Hippocampal formation (tissue), 2 donors: ENCODE measurements at regions not wholly inside any gene's neighbourhood (a gene's known extent, or its start where the extent isn't known, plus 50 kb on each side); places are given as distances from the start of the nearest gene placed in this dataset.

ENCODE experiments used
- DNase-seq, 2 donors: peaks; one replicate each; lab custom pipeline; 2025; lab: John Stamatoyannopoulos, UW

DNA sequence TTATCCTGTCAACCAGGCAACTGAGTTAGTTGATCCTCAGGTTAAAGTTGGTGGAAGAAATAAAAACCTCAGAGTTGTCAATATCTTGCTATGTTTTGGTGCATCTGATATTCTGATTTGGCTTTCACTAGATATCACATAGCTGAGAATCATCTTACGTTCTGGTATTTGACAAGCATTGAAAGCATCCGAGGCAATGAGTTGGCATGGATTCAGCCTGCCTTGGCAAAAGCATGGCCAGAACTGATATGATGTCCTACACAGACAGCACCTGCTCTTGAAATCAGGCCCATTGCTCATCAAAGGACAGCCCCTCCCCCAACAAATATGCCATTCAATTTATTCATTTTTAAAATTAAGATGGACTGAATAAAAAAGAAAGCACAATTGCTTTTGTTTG is 320.7 kb upstream of the ATP2B1 start:
- no peak for DNase-seq

DNA sequence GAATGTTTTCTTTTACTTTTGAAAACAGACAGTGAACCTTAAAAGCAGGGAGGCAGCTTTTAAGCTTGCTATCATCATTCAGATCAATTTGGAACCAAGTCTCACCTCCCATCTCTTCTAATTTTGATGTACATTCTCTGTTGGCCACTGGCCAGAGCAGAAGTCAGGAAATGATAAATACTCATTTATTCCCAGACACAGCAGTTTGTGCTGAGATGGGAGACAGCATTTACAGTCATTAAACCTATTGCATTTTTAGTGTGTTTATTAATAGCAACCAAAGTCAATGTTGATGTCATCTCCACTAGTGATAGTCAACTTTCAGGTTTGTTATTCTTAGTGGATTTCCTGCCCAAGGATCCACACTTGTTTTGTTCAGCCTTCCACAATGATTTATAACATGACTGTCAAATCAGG is 320.0 kb upstream of the ATP2B1 start:
- DNase-seq: no peak

DNA sequence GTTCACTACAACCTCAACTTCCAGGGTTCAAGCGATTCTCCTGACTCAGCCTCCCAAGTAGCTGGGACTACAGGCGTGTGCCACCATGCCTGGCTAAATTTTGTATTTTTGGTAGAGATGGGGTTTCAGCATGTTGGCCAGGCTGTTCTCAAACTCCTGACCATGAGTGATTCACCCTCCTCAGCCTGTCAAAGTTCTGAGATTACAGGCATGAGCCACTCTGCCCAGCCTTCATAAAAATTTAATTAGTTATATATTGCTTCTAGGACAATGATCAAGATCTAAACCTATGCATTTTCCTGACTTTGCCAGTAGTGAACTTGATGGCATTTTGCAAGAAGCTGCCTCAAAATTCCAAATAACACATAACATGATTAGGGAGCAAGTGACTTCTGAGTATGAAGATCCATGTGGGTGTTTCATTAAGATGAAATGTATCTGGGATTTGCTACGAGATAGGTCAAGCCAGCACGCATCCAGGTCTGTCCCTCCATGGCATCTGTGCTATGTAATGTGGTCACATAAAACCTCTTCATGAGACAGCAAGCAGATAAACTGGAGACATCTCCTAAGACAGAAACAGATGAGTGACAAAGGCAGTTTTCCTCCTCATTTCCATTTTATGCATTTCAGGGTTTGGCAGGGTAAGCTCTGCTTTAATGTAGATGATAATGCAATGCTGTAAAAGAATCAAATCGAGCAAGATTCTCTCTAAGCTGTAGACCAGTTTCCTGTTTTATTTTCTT is 319.4 kb upstream of the ATP2B1 start:
- DNase-seq: no peak

DNA sequence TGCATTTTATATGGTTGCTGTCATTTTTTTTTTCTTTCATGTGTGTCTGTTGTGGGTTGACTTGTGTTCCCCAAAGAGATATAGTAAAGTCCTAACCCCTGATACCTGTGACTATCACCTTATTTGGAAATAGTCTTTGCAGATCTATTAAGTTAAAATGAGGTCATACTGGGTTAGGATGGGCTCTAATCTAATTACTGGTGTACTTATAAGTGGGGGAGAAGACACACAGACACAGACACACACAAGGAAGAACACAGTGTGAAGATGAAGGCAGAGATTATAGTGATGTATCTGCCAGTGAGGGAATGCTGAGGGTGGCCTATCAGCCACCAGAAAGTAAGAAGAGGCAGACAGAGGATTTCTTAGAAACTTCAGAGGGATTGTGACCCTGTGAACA is 318.4 kb upstream of the ATP2B1 start:
- no peak for DNase-seq

DNA sequence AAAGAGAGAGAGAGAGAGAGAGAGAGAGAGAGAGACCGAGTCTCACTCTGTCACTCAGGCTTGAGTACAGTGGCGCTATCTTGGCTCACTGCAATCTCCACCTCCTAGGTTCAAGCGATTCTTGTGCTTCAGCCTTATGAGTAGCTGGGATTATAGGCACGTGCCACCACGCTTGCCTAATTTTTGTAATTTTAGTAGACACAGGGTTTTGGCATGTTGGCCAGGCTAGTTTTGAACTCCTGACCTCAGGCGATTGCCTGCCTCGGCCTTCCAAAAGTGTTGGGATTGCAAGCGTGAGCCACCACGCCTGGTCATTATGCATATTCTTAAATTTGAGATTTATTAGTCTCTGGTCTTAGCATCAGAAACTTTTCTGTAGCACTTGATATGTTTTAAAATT is 317.9 kb upstream of the ATP2B1 start:
- no peak for DNase-seq

DNA sequence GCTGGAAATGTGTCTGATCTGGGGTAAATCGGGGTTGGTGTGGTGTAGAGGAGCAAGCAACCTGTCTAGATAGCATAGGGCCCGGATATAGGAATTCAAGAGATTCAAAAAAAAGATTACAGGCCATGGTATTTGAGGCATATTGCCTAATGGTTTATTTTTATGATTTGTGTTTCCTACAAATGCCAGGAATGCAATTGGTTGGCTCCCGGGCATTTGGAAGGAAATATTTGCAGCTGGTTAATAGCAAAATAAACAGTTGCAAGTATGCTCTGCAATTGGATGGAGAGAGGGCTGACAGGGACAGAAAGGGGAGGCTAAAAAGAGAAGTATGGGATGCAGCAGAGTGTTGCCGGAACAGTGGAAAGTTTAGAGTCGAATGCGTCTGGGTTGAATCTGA is 315.6 kb upstream of the ATP2B1 start:
- no peak for DNase-seq

DNA sequence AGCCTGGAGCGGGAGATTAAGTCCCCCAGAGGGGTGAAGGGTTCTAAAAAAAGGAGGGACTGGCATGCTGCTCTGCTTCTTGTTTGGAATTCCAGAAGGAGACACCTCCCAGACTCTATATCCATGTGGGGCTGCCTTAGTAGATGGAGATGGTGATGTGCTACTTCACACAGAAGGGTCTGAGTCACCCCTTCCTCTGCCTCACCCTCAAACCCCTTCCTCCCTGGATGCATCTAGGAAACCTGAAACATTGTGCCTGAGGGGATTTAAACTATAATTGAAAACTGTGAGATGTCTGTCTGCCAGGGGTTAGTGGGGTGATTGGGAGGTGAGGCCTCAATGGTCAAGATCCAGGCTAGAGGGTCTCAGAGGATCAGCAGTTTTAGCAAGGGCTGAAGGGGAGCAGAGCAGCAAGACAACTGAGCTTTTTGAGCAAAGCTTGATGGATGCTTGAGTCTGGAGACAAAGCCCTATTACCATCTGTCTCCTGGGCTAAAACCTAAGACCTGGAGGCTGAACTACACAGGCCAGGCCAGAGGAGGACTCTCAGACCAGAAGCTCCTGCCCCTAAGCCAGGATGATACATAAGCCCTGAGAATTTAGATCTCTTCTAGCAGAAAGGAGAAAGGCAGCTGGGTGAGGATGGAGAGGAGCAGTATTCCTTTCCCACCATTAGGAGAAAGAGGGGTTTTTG is 314.7 kb upstream of the ATP2B1 start:
- no peak for DNase-seq

DNA sequence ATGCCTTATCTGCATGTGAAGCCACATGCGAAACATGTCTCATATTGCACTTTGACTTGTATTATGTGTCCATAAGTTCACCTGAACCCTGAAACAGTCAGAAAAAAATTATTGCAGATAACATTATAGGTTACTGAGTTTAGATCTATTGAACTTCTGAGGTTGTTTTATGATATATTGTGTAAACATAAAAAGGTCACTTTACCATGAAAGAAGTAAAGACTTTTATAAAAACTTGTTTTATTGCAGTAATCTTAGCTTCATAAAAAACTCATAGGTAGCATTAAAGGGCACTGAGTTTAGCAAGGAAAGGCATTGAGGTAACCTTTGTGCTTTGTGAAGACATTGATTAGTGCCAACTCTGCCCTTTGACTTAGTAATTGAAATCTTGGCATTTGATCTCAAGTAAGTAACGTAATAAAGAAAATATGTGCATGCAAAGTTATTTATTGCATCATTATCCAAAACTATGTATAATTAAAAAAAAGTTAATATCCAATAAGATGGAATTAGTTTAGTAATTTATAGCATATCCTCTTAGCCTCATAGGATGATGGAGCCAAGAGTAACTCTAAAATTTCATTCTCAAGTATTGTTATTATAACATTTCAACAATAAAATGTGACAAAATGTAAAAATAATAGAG is 313.3 kb upstream of the ATP2B1 start:
- no peak for DNase-seq

DNA sequence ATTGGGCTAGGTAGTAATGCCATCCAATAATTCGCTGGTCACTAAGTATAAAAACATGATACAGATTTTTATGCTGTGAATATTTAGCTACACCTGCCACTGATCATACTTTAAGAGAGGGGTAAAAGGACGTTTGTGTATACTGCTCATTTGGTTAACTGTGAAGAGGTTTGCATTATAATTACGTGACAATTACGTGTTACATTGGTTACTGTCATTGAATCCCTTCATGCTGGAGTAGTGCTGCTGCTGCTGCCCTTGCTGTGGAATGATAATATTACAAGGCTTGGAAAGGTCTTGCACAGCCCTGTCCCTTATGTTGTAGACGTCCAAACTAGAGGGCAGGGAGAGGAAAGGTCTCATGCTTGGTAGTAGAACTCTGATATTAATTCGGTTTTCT is 312.2 kb upstream of the ATP2B1 start:
- no peak for DNase-seq

DNA sequence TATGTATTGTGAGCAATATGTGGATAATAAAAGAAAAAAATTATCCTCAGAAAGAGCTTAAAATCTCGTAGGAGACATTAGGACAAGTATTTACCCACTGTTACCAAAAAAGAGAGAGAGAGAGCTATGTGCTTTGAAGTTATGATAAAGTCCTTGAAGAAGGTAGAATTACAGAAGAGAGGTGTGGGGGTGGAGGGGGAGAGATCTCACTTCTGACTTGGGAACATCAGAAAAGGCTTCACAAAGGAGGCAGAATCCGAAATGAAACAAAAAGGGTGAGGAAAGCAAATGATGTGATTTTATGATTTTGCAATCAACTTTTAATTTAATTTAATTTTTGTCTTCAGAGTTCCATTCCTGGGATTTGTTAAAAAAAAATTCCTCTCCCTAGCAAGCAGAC is 311.8 kb upstream of the ATP2B1 start:
- no peak for DNase-seq

DNA sequence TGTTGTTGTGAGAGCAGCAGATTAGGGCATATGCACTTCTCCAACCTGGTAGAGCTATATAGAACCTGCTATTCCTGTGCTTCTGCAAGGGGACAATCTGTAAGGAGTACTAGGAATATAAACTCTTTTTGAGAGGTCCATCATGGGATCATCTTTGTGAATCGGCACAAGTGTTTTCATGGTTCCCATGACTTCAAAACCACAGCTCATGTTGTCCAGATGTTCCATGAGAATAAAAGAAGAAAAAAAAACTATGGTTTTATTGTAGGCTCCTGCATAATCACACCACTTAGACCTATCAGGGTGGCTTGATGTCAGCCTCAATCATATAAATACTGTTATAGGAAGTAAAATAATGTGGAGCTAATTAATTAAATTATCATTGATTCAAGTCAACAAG is 311.4 kb upstream of the ATP2B1 start:
- DNase-seq: no peak

DNA sequence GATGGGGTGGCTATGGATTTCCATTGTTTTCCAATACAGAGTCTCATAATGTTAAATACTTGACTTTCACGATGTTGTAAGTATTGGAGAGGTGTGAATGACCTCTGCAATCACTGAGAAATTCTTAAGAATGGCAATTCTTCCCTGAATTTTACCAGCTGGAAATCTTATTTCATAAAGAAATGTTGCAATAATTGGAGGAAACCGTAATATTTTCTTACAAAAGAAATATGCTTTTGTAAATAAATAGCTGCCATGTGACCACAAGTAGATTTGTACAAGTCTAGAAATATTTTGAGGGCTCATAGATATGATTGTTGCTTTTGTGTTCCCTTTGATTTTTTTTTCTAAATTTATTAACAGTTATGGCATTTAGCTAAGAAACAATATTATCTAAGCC is 308.7 kb upstream of the ATP2B1 start:
- DNase-seq: no peak

DNA sequence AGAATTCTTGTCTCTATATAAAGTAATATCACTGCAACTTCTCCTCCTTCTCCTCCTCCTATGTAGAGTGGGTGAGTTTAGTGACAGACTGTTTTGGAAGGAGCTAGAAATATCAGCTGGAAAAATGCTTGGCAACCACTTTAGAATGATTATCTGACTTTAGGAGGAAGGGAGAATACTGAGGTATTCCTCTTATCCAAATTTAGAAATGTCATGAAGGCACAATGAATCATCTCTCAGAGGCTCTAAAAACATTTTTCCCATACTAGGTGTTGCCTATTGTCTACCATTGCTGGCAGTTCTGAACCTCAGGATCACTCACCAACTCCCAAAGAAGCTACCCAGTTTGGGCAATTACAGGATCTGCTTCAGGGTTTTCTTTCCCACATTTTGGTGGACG is 306.6 kb upstream of the ATP2B1 start:
- no peak for DNase-seq

DNA sequence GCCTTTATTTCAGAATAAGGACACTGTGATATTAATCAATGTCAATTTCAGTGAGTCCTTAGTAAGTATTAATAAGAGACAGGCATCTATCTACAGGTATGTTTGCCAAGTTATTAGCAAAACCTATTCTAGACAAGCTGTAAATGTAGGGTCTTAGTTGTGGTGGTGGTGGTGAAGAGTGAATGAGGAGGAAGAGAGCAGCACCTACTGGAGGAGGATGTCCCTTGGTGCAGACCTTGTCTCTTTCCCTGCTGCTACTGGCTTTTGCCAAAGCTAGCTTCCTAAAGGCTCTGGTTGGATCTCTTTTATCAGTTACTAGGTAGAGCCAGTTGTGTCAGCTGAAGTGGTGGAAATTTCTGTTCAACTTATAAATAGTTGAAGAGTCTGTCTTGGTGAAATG is 304.8 kb upstream of the ATP2B1 start:
- DNase-seq: no peak

DNA sequence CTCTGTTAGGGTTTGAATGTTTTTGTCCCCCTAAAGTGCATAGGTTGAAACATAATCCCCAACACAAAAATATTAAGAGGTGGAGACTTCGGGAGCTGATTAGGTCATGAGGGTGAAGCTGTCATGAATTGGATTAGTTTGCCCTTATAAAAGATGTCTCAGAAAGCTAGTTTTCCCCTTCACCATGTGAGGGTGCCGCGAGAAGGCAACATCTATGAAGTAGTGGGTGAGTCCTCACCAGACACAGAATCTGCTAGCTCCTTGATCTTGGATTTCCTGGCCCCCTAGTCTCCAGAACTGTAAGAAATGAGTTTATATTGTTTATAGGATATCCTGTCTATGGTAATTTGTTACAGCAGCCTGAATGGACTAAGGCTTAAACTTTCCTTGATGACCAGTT is 301.5 kb upstream of the ATP2B1 start:
- no peak for DNase-seq

DNA sequence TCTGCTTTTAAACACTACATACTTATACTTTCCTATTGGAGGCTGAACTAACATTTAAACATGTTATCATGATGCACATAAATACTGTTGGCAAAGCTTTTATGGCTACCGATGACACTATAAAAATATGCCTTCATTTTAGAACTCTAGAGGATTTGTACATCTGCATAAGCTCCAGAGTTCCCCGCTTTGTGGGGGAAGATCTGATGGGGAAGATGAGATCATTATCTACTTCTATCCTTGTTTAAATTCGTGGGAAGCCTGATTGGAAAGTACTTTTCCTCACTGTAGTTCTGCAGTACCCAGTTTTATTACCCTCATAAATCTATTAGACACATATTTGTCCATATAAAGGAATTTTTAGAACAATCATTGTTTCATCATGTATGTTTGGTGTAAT is 299.6 kb upstream of the ATP2B1 start:
- no peak for DNase-seq

DNA sequence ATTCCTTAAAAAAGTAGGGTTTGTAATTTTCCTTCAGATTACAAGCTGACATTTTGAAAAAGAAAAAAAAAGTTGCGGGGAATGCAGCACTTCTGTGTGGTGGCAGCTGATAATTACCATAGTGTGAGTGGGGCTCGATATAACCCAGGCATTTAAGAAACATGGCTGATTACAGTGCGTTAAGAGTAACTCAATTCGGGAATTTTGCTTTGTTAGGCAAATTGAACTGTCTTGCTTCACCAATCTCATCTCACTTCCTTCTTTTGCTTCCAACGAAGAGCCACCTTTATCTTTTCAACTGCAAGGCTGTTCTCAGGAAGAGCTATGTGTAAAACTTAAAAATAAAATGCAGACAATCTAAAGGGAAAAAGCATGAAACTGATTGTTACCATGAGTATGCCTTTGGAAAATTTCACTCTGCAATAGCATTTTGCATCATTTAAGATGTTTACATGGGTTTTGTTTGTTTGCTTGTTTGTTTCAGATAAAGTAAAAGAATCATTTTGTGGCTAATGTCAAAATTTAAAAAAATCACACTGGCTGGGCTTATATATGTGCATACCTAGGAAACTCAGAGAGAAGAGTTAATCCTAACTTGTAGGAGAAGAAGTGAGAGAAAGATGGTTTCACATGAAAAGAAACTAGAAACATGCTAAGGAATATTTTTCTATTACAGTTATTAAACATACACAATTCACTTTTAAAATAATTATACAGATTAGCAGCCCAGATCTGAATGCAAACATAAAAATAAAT is 295.9 kb upstream of the ATP2B1 start:
- DNase-seq: no peak

DNA sequence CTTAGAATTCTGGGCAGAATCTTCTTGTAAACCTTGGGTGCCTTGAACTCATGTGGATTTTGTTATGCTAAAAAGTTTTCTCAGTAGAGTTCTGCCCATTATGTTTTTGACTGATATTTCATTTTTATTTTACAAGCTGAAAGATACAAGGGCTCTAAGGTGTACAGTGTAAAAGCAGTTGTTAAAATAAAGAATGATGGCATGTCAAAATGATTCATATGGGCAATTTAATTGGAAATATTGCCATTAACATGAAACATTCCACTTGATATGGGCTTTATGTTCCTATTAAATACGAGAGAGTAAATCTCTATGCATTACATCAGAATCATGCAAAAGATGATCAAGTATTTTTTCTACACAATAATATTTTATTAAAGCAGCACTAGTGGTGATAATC is 295.1 kb upstream of the ATP2B1 start:
- DNase-seq: no peak

DNA sequence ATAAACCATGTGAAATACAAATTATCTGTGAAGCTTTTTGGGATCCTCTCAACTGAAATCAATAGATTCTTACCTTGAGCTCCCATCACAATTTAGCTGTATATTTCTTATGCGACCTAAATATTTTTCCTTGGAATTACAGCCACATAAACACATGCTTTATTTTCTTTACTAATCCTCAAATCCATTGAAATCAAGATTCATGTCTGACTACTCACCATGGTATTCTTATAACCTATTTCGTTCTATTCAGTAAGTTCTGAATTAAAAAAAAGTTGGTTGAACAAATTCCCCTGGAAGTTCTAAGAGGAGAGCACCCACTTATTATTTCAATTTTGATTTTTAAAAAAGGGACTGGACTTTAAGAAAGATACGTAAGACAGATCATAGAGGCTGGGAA is 292.1 kb upstream of the ATP2B1 start:
- DNase-seq: no peak

DNA sequence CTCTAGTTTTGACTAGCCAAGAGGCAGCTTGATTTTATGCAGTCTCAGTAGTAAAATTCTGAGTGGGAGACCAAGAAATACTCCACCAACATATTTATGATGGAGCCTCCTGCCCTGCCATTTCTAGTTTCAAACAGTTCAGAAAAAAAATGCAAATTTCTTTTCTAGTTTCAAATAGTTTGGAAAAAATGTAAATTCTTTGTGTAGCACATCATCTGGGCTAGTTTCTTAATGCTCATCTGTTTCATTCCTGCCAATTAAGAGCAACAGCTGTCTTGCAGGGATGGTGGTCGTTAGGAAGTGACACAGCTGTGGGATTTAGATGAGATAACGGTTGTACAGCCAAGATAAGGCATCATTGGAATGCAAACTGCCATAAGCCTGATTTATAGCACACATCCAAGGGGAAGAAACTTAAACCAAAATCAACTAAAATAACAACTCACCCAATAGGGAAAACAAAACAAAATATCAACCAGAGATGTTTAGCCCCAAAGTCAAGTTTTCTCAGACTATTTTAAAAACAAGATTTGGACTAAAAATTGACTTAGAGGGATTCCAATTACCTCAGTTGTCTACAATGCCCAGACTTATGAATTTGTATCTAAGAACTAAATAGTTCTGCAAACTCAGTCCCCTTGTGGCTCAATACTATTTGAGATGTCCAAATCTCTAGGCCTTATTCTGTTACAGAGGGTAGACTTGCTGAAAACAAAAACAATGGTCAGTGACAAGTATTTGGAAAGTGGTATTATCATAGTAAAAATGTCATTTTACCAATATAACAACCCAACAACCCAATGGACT is 291.3 kb upstream of the ATP2B1 start:
- no peak for DNase-seq

DNA sequence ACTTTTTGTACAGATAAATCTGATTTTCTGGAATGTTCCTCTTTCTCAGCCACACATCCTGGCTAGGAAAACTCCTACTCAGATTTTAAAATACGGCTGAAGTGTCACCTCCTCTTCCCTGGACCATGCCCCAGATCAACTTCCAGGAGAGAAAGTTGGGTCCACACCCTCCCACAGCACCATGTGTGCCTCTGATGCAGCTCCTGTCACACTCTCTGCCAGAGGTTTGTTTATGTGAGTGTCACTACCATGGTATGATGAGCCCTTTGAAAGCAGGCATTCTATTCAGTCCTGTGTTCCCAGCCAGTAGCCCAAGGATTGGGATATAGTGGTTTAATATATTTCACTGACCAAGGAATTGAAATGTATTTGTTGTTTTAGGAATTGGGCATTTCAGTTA is 287.2 kb upstream of the ATP2B1 start:
- DNase-seq: no peak

DNA sequence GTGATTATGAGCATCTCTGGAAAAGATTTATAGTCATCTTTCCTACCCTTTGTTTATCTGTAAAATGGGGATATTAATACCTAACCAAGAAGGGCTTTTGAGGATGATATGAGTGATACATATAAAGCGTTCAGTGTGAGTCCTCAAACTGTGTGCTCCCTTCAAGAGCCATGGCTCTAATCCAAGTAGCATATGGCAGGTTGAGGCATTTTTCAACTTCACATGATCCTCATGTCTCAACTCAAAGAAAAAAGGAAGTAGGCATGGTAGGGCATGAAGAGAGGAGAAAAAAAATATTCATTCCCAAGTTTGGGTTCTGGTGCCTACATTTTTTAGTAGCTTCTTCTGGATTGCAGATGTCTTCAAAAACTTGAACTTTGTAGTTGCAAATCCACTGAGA is 286.3 kb upstream of the ATP2B1 start:
- no peak for DNase-seq
